ENCODE measurements at regions not wholly inside any gene's neighbourhood (a gene's known extent, or its start where the extent isn't known, plus 50 kb on each side); places are given as distances from the start of the nearest gene placed in this dataset.

GRCh38 chr10:126744571-126744970 is 74.1 kb upstream of the C10orf90 start:
- 86 to 97% methylated on average over 1 of the region's 1 CpG for WGBS, 2 donors
- no peak for TF ChIP-seq CTCF (IDR thresholded peaks at IDR 0.05)
- no peak for DNase-seq
- Histone ChIP-seq H3K36me3 (no peaks in the 10 kb centered on the region), H3K4me1 (no peaks in the 10 kb centered on the region), H3K4me3 (no peak overlapping the region), H3K9me3 (no peaks in the 10 kb centered on the region), H3K27ac (no peak overlapping the region), H3K27me3 (peaks cover 0 to 14% (median 0%) of the 10 kb centered on the region in 7 donors)
- intact Hi-C loops (cut with DNase I) = loop anchor here in 2 of 10 donors (10.0 kb wide), 1 partner anchor 760 kb away; no protein-coding TSS in a partner anchor
- ATAC-seq = no peak

- H3K27ac ChIP-seq = no peak overlapping the region
- intact Hi-C loops (cut with DNase I) = loop anchor here in 7 of 10 donors (2.0 to 10.0 kb wide), 4 partner anchors 764 to 812 kb away; no protein-coding TSS in a partner anchor
- peak; percentile 50 to 80 (median 75) for TF ChIP-seq CTCF (IDR thresholded peaks at IDR 0.05)
- H3K4me1 ChIP-seq = no peaks in the 10 kb centered on the region
- H3K27me3 ChIP-seq = peaks cover 0 to 3% (median 0%) of the 10 kb centered on the region in 7 donors
- 13 to 22% methylated on average over 5 of the region's 5 CpGs for WGBS, 2 donors
- ATAC-seq = peak in 7 of 8 donors; percentile 69 to 86 (median 74)
- H3K9me3 ChIP-seq = no peaks in the 10 kb centered on the region
- DNase-seq = peak; percentile 53 to 56
- no peak overlapping the region for H3K4me3 ChIP-seq
- H3K36me3 ChIP-seq = no peaks in the 10 kb centered on the region
Measured at GRCh38 chr10:126749015-126749655, 78.6 kb upstream of the C10orf90 start.

- intact Hi-C loops (cut with DNase I) = loop anchor here in 1 of 10 donors (10.0 kb wide), 1 partner anchor 770 kb away; no protein-coding TSS in a partner anchor
- DNase-seq = no peak
- no peaks in the 10 kb centered on the region for H3K36me3 ChIP-seq
- no peak for ATAC-seq
- no peak for TF ChIP-seq CTCF (IDR thresholded peaks at IDR 0.05)
- H3K4me3 ChIP-seq = no peak overlapping the region
- peaks cover 0 to 10% (median 0%) of the 10 kb centered on the region in 11 donors for H3K9me3 ChIP-seq
- H3K27ac ChIP-seq = no peak overlapping the region
- 69 to 74% methylated on average over 10 of the region's 10 CpGs for WGBS, 2 donors
- H3K27me3 ChIP-seq = peaks cover 0 to 3% (median 0%) of the 10 kb centered on the region in 7 donors
- H3K4me1 ChIP-seq = no peaks in the 10 kb centered on the region
Measured at GRCh38 chr10:126754966-126755365, 84.5 kb upstream of the C10orf90 start.

GRCh38 chr10:126758867-126759266 is 88.4 kb upstream of the C10orf90 start:
- Histone ChIP-seq H3K27me3 (no peaks in the 10 kb centered on the region), H3K4me1 (no peaks in the 10 kb centered on the region), H3K4me3 (no peak overlapping the region), H3K36me3 (no peaks in the 10 kb centered on the region), H3K27ac (no peak overlapping the region), H3K9me3 (peaks cover 0 to 24% (median 0%) of the 10 kb centered on the region in 11 donors)
- intact Hi-C loops (cut with DNase I) = loop anchor here in 1 of 10 donors (10.0 kb wide), 1 partner anchor 774 kb away; no protein-coding TSS in a partner anchor
- no peak for TF ChIP-seq CTCF (IDR thresholded peaks at IDR 0.05)
- 95 to 98% methylated on average over 1 of the region's 1 CpG for WGBS, 2 donors
- ATAC-seq (no peak), DNase-seq (no peak)
